LNCAP (cell line): ENCODE measurements at regions not wholly inside any gene's neighbourhood (a gene's known extent, or its start where the extent isn't known, plus 50 kb on each side); places are given as distances from the start of the nearest gene placed in this dataset.

ENCODE experiments used
- CTCF ChIP-seq: fragments of 450-650 bp; IDR thresholded peaks from 2 replicates; pipeline ENCODE4 v1.5.1; 2017; ENCODE audit warnings: mild to moderate bottlenecking

- no peak for TF ChIP-seq CTCF
These were observed 604.2 kb upstream of the ZEB2 start for GRCh38 chr2:145124085-145124484.

- no peak for TF ChIP-seq CTCF
These were observed 603.7 kb upstream of the ZEB2 start for GRCh38 chr2:145123606-145124005.

GRCh38 chr2:145119225-145119624, 599.3 kb upstream of the ZEB2 start:
- no peak for TF ChIP-seq CTCF

GRCh38 chr2:145116834-145117725, 597.2 kb upstream of the ZEB2 start:
- TF ChIP-seq CTCF, result no peak

- no peak for TF ChIP-seq CTCF
These were observed 596.1 kb upstream of the ZEB2 start for GRCh38 chr2:145116056-145116455.

GRCh38 chr2:145114726-145115125, 594.8 kb upstream of the ZEB2 start:
- no peak for TF ChIP-seq CTCF

- TF ChIP-seq CTCF, result no peak
These were observed 592.5 kb upstream of the ZEB2 start for GRCh38 chr2:145112467-145112866.
